ENCODE measurements at regions not wholly inside any gene's neighbourhood (a gene's known extent, or its start where the extent isn't known, plus 50 kb on each side); places are given as distances from the start of the nearest gene placed in this dataset.
A peak's percentile ranks its signal among the peaks of the same experiment; 100 is the strongest.
"Not testable (repeated sequence)": the region's sequence is repeated elsewhere in the genome, so short reads cannot be mapped to it uniquely, and the experiment has no call there.

DNA sequence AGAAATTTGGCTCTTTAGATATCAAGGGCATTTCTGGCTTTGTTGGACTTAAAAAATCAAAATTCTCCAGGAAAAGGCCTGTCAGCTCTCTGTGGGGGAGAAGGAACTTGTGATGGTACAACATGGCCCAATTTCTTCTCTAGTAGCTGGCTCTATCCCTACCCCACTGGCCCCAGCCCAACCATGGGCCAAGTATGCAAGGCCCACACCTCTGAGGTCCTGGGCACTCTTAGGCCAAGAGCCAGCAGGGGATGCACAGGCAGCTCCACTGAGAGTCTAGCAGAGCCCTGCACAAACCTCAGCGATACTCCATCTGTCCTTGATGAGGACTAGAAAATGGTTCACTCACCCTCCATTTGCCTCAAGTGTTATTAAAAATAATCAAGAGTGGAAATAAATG is 261.2 kb downstream of the C7orf25 start:
- no peak overlapping the region for H3K4me3 ChIP-seq (replicated peaks in 1 of 2; ENCODE audit: low read depth in 2 of 2, low read length in 2 of 2)
- no peak for DNase-seq (ENCODE audit: low read depth in 2 of 2)
- TF ChIP-seq, protein P1, sequence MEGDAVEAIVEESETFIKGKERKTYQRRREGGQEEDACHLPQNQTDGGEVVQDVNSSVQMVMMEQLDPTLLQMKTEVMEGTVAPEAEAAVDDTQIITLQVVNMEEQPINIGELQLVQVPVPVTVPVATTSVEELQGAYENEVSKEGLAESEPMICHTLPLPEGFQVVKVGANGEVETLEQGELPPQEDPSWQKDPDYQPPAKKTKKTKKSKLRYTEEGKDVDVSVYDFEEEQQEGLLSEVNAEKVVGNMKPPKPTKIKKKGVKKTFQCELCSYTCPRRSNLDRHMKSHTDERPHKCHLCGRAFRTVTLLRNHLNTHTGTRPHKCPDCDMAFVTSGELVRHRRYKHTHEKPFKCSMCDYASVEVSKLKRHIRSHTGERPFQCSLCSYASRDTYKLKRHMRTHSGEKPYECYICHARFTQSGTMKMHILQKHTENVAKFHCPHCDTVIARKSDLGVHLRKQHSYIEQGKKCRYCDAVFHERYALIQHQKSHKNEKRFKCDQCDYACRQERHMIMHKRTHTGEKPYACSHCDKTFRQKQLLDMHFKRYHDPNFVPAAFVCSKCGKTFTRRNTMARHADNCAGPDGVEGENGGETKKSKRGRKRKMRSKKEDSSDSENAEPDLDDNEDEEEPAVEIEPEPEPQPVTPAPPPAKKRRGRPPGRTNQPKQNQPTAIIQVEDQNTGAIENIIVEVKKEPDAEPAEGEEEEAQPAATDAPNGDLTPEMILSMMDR (IDR thresholded peaks at IDR 0.05; ENCODE audit: low read depth, low read length), result no peak

DNA sequence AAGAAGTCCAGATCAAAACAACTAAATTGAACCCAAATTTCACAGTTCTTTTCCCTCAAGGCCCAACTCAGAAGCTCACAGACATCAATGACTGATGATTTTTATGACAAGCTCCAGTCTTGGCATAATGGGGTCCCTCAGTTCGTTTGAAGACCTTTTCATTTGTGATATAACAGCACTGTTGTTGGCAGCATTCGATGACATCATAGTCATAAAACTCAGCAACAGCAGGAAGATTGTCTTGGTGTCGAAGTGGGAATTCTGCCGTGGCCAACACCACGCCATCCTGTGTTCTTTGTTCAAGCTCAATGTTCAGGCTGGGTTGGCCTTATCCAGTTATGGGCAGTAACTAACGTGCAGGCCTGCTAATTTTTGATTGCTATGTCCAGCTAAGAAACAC is 261.7 kb downstream of the C7orf25 start:
- H3K4me3 ChIP-seq (replicated peaks in 1 of 2; ENCODE audit: low read depth in 2 of 2, low read length in 2 of 2), result no peak overlapping the region
- no peak for DNase-seq (ENCODE audit: low read depth in 2 of 2)
- TF ChIP-seq, protein P1 (IDR thresholded peaks at IDR 0.05; ENCODE audit: low read depth, low read length), result no peak

DNA sequence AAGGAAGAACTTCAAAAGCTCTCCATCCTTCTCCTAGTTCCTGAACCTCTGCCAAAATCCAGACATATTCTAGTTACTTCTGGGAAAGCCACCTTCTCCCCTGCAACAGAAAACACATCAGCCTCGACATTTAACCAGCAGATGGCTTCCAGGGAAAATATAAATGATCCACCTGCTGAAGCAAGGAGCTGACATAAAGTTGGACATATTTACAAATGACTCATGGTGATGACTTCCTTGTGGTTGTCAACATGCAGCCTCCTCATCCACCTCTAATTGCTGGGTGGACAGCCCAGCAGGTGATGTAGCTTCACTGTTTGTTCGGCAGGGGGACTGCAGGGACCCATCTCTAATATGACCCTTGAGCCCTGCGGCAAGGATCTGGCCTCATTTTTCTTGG is 266.0 kb downstream of the C7orf25 start:
- no peak overlapping the region for H3K4me3 ChIP-seq (replicated peaks in 1 of 2; ENCODE audit: low read depth in 2 of 2, low read length in 2 of 2)
- DNase-seq (ENCODE audit: low read depth in 2 of 2), result peak; percentile 23 to 41
- TF ChIP-seq, protein P1 (IDR thresholded peaks at IDR 0.05; ENCODE audit: low read depth, low read length), result no peak

DNA sequence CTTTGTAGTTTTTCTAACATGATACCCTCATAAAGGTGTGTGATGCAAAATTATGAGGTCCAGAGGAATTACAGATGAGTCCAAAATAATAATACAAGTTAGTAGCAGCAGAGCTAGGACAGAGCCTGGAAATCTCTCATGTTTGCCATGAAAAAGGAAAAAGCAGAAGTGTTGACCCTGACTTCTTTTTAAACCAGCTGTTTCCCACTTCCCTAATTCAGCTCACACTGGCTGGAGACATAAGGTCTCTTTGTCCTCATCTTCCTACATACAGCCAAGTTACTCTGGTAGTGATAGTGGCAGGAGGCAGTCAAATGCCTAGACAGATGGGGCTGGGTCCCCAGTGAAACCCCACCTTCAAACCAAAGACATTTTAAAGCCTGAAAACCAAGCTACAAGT is 269.2 kb downstream of the C7orf25 start:
- DNase-seq (ENCODE audit: low read depth in 2 of 2), result no peak
- TF ChIP-seq, protein P1 (IDR thresholded peaks at IDR 0.05; ENCODE audit: low read depth, low read length), result no peak
- H3K4me3 ChIP-seq (replicated peaks in 1 of 2; ENCODE audit: low read depth in 2 of 2, low read length in 2 of 2), result no peak overlapping the region

DNA sequence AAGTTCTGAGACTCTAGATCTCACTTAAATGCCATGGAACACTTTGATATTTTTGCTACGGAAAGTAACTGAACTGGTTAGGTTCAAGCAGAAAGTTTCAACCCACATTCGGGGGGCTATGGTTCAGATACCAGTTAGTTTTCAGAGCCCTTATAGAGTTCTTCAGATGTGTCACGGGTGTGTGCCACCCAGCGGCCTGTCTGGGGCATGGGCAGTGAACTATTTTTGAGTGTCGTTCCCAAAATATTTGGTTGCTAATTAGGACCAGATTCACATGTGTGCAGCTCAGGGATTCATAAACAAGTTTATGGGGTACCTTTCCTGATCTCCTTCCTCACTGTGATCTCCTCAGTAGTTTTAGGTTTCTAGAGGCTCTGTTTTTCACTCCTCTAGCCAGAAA is 271.9 kb downstream of the C7orf25 start:
- no peak overlapping the region for H3K4me3 ChIP-seq (replicated peaks in 1 of 2; ENCODE audit: low read depth in 2 of 2, low read length in 2 of 2)
- TF ChIP-seq, protein P1 (IDR thresholded peaks at IDR 0.05; ENCODE audit: low read depth, low read length), result no peak
- DNase-seq (ENCODE audit: low read depth in 2 of 2), result no peak

DNA sequence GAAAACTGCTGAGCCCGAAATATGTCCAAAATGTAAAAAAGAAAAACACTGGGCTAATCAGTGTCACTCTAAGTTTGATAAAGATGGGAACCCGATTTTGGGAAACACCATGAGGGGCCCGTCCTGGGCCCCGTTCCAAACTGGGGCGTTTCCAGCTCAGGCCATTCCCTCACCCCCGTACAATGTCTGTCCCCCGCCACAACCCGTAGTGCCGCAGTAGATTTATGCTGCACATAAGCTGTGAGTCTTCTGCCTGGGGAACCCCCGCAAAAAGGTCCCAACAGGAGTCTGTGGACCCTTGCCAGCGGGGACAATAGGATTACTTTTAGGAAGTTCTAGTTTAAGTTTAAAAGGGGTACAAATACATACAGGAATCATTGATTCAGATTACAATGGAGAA is 275.5 kb downstream of the C7orf25 start:
- not testable (repeated sequence) for H3K4me3 ChIP-seq (replicated peaks in 1 of 2; ENCODE audit: low read depth in 2 of 2, low read length in 2 of 2); DNase-seq (ENCODE audit: low read depth in 2 of 2)

DNA sequence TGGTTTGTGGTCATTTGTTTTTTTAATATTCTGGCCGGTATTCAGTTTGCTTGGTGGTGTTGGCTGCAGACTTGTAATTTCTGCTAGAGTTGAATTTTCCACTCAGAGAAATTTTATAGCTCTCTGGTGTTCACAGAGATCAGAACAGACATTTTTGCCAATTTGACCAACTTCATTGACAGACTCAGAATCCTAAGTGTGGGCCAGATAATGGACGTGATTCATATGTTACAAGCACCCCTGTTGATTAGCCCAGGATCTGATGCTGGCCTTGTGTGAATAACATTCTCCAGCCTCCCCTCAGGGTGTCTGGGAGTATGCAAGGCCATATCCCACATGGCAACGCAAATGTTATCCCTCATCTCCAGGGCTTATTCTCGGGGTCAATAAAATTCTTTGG is 283.8 kb downstream of the C7orf25 start:
- DNase-seq (ENCODE audit: low read depth in 2 of 2), result no peak
- TF ChIP-seq, protein P1 (IDR thresholded peaks at IDR 0.05; ENCODE audit: low read depth, low read length), result no peak
- H3K4me3 ChIP-seq (replicated peaks in 1 of 2; ENCODE audit: low read depth in 2 of 2, low read length in 2 of 2), result no peak overlapping the region
